ENCODE measurements at regions not wholly inside any gene's neighbourhood (a gene's known extent, or its start where the extent isn't known, plus 50 kb on each side); places are given as distances from the start of the nearest gene placed in this dataset.

- no peaks in the 10 kb centered on the region for H4K20me1 ChIP-seq (ENCODE audit: insufficient read depth, low read length)
- H3K27me3 ChIP-seq (ENCODE audit: low read depth, low read length), result no peaks in the 10 kb centered on the region
- no peak overlapping the region for H2AFZ ChIP-seq (ENCODE audit: low read depth, low read length)
- H3K79me2 ChIP-seq (ENCODE audit: low read length), result no peaks in the 10 kb centered on the region
- H3K36me3 ChIP-seq (replicated peaks; ENCODE audit: low read depth, low read length), result no peaks in the 10 kb centered on the region
- H3K4me1 ChIP-seq (ENCODE audit: low read length), result 0 out of 2 replicates have a peak, but pooled peaks cover 3% of the 10 kb centered on the region
- H3K9ac ChIP-seq (ENCODE audit: low read length), result no peak overlapping the region
- H3K27ac ChIP-seq (ENCODE audit: low read length), result no peak overlapping the region
- H3K4me2 ChIP-seq (ENCODE audit: low read length), result no peak overlapping the region
- H3K4me3 ChIP-seq (ENCODE audit: low read length), result no peak overlapping the region
- no peak for TF ChIP-seq CTCF (IDR thresholded peaks at IDR 0.05; ENCODE audit: low read depth, low read length)
- no peak for TF ChIP-seq EZH2phosphoT487 (IDR thresholded peaks at IDR 0.05; ENCODE audit: low read depth)
- H3K9me3 ChIP-seq (ENCODE audit: insufficient read depth, low read length), result no peaks in the 10 kb centered on the region
Observed at GRCh38 chr7:96612034-96612433, 97.6 kb downstream of the SEM1 start.

- Histone ChIP-seq H3K27ac (ENCODE audit: low read length) (no peak overlapping the region), H3K27me3 (ENCODE audit: low read depth, low read length) (peaks cover 3% of the 10 kb centered on the region; the same call in 1 of the 2 replicates), H3K9ac (ENCODE audit: low read length) (no peak overlapping the region), H4K20me1 (ENCODE audit: insufficient read depth, low read length) (no peaks in the 10 kb centered on the region), H2AFZ (ENCODE audit: low read depth, low read length) (no peak overlapping the region), H3K4me3 (ENCODE audit: low read length) (no peak overlapping the region), H3K79me2 (ENCODE audit: low read length) (no peaks in the 10 kb centered on the region), H3K36me3 (replicated peaks; ENCODE audit: low read depth, low read length) (no peaks in the 10 kb centered on the region), H3K4me1 (ENCODE audit: low read length) (no peaks in the 10 kb centered on the region), H3K4me2 (ENCODE audit: low read length) (no peak overlapping the region), H3K9me3 (ENCODE audit: insufficient read depth, low read length) (no peaks in the 10 kb centered on the region)
- TF ChIP-seq EZH2phosphoT487 (IDR thresholded peaks at IDR 0.05; ENCODE audit: low read depth) (no peak), CTCF (IDR thresholded peaks at IDR 0.05; ENCODE audit: low read depth, low read length) (no peak)
Observed at GRCh38 chr7:96605045-96605716, 104.5 kb downstream of the SEM1 start.

- TF ChIP-seq CTCF (IDR thresholded peaks at IDR 0.05; ENCODE audit: low read depth, low read length) (no peak), EZH2phosphoT487 (IDR thresholded peaks at IDR 0.05; ENCODE audit: low read depth) (no peak)
- no peak overlapping the region for H3K9ac ChIP-seq (ENCODE audit: low read length)
- H3K27ac ChIP-seq (ENCODE audit: low read length), result no peak overlapping the region
- no peak overlapping the region for H2AFZ ChIP-seq (ENCODE audit: low read depth, low read length)
- peaks cover 9% of the 10 kb centered on the region for H3K27me3 ChIP-seq (ENCODE audit: low read depth, low read length)
- H3K36me3 ChIP-seq (replicated peaks; ENCODE audit: low read depth, low read length), result no peaks in the 10 kb centered on the region
- H3K79me2 ChIP-seq (ENCODE audit: low read length), result no peaks in the 10 kb centered on the region
- no peaks in the 10 kb centered on the region for H3K4me1 ChIP-seq (ENCODE audit: low read length)
- H3K4me3 ChIP-seq (ENCODE audit: low read length), result no peak overlapping the region
- no peaks in the 10 kb centered on the region for H4K20me1 ChIP-seq (ENCODE audit: insufficient read depth, low read length)
- no peaks in the 10 kb centered on the region for H3K9me3 ChIP-seq (ENCODE audit: insufficient read depth, low read length)
- no peak overlapping the region for H3K4me2 ChIP-seq (ENCODE audit: low read length)
Observed at GRCh38 chr7:96599288-96599936, 110.2 kb downstream of the SEM1 start.

GRCh38 chr7:96598421-96598820, 111.2 kb downstream of the SEM1 start:
- Histone ChIP-seq H3K79me2 (ENCODE audit: low read length) (no peaks in the 10 kb centered on the region), H3K4me3 (ENCODE audit: low read length) (no peak overlapping the region), H3K36me3 (replicated peaks; ENCODE audit: low read depth, low read length) (no peaks in the 10 kb centered on the region), H4K20me1 (ENCODE audit: insufficient read depth, low read length) (no peaks in the 10 kb centered on the region), H2AFZ (ENCODE audit: low read depth, low read length) (no peak overlapping the region), H3K27ac (ENCODE audit: low read length) (no peak overlapping the region), H3K9ac (ENCODE audit: low read length) (no peak overlapping the region), H3K27me3 (ENCODE audit: low read depth, low read length) (peaks cover 9% of the 10 kb centered on the region), H3K9me3 (ENCODE audit: insufficient read depth, low read length) (no peaks in the 10 kb centered on the region), H3K4me1 (ENCODE audit: low read length) (no peaks in the 10 kb centered on the region), H3K4me2 (ENCODE audit: low read length) (no peak overlapping the region)
- TF ChIP-seq EZH2phosphoT487 (IDR thresholded peaks at IDR 0.05; ENCODE audit: low read depth) (no peak), CTCF (IDR thresholded peaks at IDR 0.05; ENCODE audit: low read depth, low read length) (no peak)
